SK-N-MC (cell line): ENCODE measurements at regions not wholly inside any gene's neighbourhood (a gene's known extent, or its start where the extent isn't known, plus 50 kb on each side); places are given as distances from the start of the nearest gene placed in this dataset.

Experiments used
- EZH2 ChIP-seq: fragments of 200-600 bp; sonication (generic); IDR thresholded peaks from one replicate; pipeline ENCODE4 v1.6.1; 2017; ENCODE audit warnings: antibody characterized with exemption
- FOXP2 ChIP-seq: optimal IDR thresholded peaks from 2 replicates; pipeline ENCODE3; 2011; ENCODE audit warnings: mild to moderate bottlenecking, moderate library complexity; ENCODE audit not compliant: insufficient read depth; ENCODE audit errors: extremely low read length, control extremely low read depth
- POLR2AphosphoS5 ChIP-seq: IDR thresholded peaks from 2 replicates; pipeline ENCODE4 v1.6.1; 2012; ENCODE audit warnings: mild to moderate bottlenecking, low read depth, low read length, borderline replicate concordance

DNA sequence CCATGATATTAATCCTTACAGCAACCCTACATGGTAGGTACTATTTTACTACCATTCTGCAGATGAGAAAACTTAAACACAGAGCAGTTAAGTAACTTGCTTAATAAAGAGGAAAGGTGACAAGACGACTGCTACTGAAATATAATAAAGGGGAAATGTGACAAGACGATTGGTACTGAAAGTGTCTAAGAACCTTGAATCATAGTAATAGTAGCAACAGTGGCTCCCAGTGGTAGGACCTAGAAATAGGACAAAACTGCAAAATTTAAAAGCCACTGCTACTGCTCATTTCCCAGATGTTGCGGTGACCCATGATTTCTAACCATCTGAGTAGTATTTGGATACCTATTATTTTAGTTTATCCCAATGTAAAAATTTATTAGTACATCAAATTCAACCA lies 89.5 kb downstream of the TASL start:
- TF ChIP-seq POLR2AphosphoS5 = no peak
- no peak for TF ChIP-seq EZH2
- no peak for TF ChIP-seq FOXP2
